CD4-positive, alpha-beta T cell (primary cell): ENCODE measurements at regions not wholly inside any gene's neighbourhood (a gene's known extent, or its start where the extent isn't known, plus 50 kb on each side); places are given as distances from the start of the nearest gene placed in this dataset.

Experiments
- ATAC-seq: fragments of 200-7000 bp; cut with Tn5 transposase; one replicate; pipeline ENCODE4 v1.10.0; 2022; ENCODE audit warnings: mild to moderate bottlenecking; ENCODE audit not compliant: poor library complexity
- CTCF ChIA-PET: fragments of 350-600 bp; sonication (Branson Sonifier 250); formaldehyde crosslinking; loops from one replicate; lab custom pipeline; 2021; ENCODE audit warnings: antibody characterized with exemption, inconsistent platforms; lab: Charles Lee
- POLR2A ChIA-PET: fragments of 350-600 bp; sonication (Branson Sonifier 250); formaldehyde crosslinking; loops from one replicate; lab custom pipeline; 2021; ENCODE audit warnings: antibody characterized with exemption, inconsistent platforms; lab: Charles Lee
- DNase-seq, 14 experiments: peaks; one replicate each; pipeline ENCODE4 v3.0.0-alpha.2; 2013 to 2020; ENCODE audit warnings: mixed read lengths in 2 of 14
- H3K27ac ChIP-seq, 2 donors: one replicate each; pipeline versions ENCODE4 v1.5.1 to v1.7.0; 2013; ENCODE audit warnings: low read length in 2 of 2, low read depth in 1 of 2, mild to moderate bottlenecking in 1 of 2
- H3K27me3 ChIP-seq, 2 experiments: 1 replicate in 1 of 2; 2 replicates in 1 of 2; pipeline versions ENCODE4 v1.6.1 to v1.7.0; 2013; ENCODE audit warnings: low read length in 2 of 2, control low read depth in 1 of 2, mild to moderate bottlenecking in 1 of 2, moderate library complexity in 1 of 2; ENCODE audit not compliant: insufficient read depth in 2 of 2, control insufficient read depth in 1 of 2
- H3K36me3 ChIP-seq: one replicate; pipeline ENCODE4 v1.6.1; 2013; ENCODE audit warnings: low read length, control low read depth; ENCODE audit not compliant: insufficient read depth
- H3K4me1 ChIP-seq: one replicate; pipeline ENCODE4 v1.6.1; 2013; ENCODE audit warnings: low read length, control low read depth; ENCODE audit not compliant: insufficient read depth
- H3K4me3 ChIP-seq: one replicate; pipeline ENCODE4 v1.5.1; 2013; ENCODE audit warnings: mild to moderate bottlenecking, low read length, moderate library complexity
- H3K9me3 ChIP-seq, 2 experiments: 1 replicate in 1 of 2; 2 replicates in 1 of 2; pipeline versions ENCODE4 v1.6.1 to v1.7.0; 2013; ENCODE audit warnings: low read length in 2 of 2, mild to moderate bottlenecking in 2 of 2, control low read depth in 1 of 2, moderate library complexity in 1 of 2; ENCODE audit not compliant: control insufficient read depth in 1 of 2, insufficient read depth in 1 of 2
- H3K27ac Mint-ChIP-seq: one replicate; pipeline ENCODE4 v1.8.0; 2020; ENCODE audit warnings: mixed read lengths
- H3K27me3 Mint-ChIP-seq: one replicate; pipeline ENCODE4 v1.8.0; 2021; ENCODE audit warnings: mixed read lengths
- H3K36me3 Mint-ChIP-seq: one replicate; pipeline ENCODE4 v1.8.0; 2021; ENCODE audit warnings: low read depth, mixed read lengths
- H3K4me1 Mint-ChIP-seq: one replicate; pipeline ENCODE4 v1.8.0; 2021; ENCODE audit warnings: low read depth, mixed read lengths
- H3K4me3 Mint-ChIP-seq: one replicate; pipeline ENCODE4 v1.8.0; 2020; ENCODE audit warnings: mild to moderate bottlenecking, mixed read lengths
- H3K9me3 Mint-ChIP-seq: one replicate; pipeline ENCODE4 v1.8.0; 2020; ENCODE audit warnings: mixed read lengths
- CTCF ChIP-seq: fragments of 200-600 bp; IDR thresholded peaks from one replicate; pipeline ENCODE4 v1.8.0; 2022; ENCODE audit warnings: antibody characterized with exemption, mild to moderate bottlenecking
- intact Hi-C, 2 experiments: fragments of 100-400 bp; cut with DNase I in 1 of 2; cut with micrococcal nuclease in 1 of 2; formaldehyde crosslinking; loops; one replicate each; pipeline versions ENCODE4 v1.15.1 to v1.9.0; 2023 to 2025; cut with DNase I, micrococcal nuclease

GRCh38 chr7:33744293-33745075 is 160.9 kb upstream of the BMPER start:
- TF ChIP-seq CTCF: no peak
- H3K4me3 Mint-ChIP-seq: no peak overlapping the region
- ATAC-seq (no peak), DNase-seq (peak in 3 of 14 experiments; percentile 11 to 26 (median 16))
- ChIA-PET CTCF (no interaction called here), POLR2A (no interaction called here)
- no peak overlapping the region for H3K27ac ChIP-seq
- H3K4me1 Mint-ChIP-seq: no peaks in the 10 kb centered on the region
- H3K36me3 Mint-ChIP-seq: no peaks in the 10 kb centered on the region
- intact Hi-C loops: no loop called here
- H3K4me3 ChIP-seq: no peak overlapping the region
- peaks cover 3% of the 10 kb centered on the region for H3K9me3 Mint-ChIP-seq
- H3K36me3 ChIP-seq: no peaks in the 10 kb centered on the region
- no peaks in the 10 kb centered on the region for H3K4me1 ChIP-seq
- H3K9me3 ChIP-seq: peaks cover 0 to 4% of the 10 kb centered on the region in 2 experiments
- H3K27ac Mint-ChIP-seq: no peak overlapping the region
- no peaks in the 10 kb centered on the region for H3K27me3 ChIP-seq
- H3K27me3 Mint-ChIP-seq: no peaks in the 10 kb centered on the region

GRCh38 chr7:33745934-33746333 is 159.4 kb upstream of the BMPER start:
- H3K4me1 Mint-ChIP-seq: no peaks in the 10 kb centered on the region
- TF ChIP-seq CTCF: no peak
- Histone ChIP-seq H3K36me3 (no peaks in the 10 kb centered on the region), H3K27me3 (no peaks in the 10 kb centered on the region), H3K4me3 (no peak overlapping the region), H3K9me3 (peaks cover 0 to 4% of the 10 kb centered on the region in 2 experiments), H3K4me1 (no peaks in the 10 kb centered on the region), H3K27ac (no peak overlapping the region)
- ChIA-PET CTCF (no interaction called here), POLR2A (no interaction called here)
- ATAC-seq (no peak), DNase-seq (no peak)
- peaks cover 3% of the 10 kb centered on the region for H3K9me3 Mint-ChIP-seq
- no peak overlapping the region for H3K27ac Mint-ChIP-seq
- H3K27me3 Mint-ChIP-seq: no peaks in the 10 kb centered on the region
- intact Hi-C loops: no loop called here
- H3K36me3 Mint-ChIP-seq: no peaks in the 10 kb centered on the region
- no peak overlapping the region for H3K4me3 Mint-ChIP-seq

- DNase-seq (no peak), ATAC-seq (no peak)
- intact Hi-C loops: no loop called here
- no peak overlapping the region for H3K27ac ChIP-seq
- Mint-ChIP-seq H3K27me3 (no peaks in the 10 kb centered on the region), H3K4me1 (no peaks in the 10 kb centered on the region), H3K27ac (no peak overlapping the region), H3K4me3 (no peak overlapping the region), H3K36me3 (no peaks in the 10 kb centered on the region), H3K9me3 (no peaks in the 10 kb centered on the region)
- H3K4me3 ChIP-seq: no peak overlapping the region
- TF ChIP-seq CTCF: no peak
- CTCF ChIA-PET: no interaction called here
- H3K36me3 ChIP-seq: no peaks in the 10 kb centered on the region
- peaks cover 0 to 4% of the 10 kb centered on the region in 2 experiments for H3K9me3 ChIP-seq
- H3K27me3 ChIP-seq: no peaks in the 10 kb centered on the region
- H3K4me1 ChIP-seq: no peaks in the 10 kb centered on the region
- POLR2A ChIA-PET: no interaction called here
Observed at GRCh38 chr7:33748793-33749192, 156.5 kb upstream of the BMPER start.
